ENCODE measurements at regions not wholly inside any gene's neighbourhood (a gene's known extent, or its start where the extent isn't known, plus 50 kb on each side); places are given as distances from the start of the nearest gene placed in this dataset.

DNA sequence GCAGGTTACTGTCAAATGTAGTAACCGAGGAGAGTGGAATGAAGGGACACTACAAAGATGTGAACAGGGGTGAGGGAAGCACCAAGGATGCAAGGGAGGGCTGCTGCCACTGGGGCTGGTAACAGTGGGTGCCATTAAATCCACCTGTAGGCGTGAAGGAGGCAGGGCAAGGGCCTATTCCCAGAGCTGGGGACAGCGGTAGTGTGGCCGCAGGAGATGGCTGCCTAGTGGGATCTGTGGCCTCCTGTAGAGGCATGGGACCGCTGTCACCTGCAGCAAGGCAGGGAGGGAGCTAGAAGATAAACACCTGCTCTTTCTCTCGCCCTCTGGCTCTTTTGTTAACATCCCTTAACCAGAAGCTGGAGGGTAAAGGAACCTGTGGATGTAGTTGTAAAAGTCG lies 80.5 kb upstream of the CNIH3 start:
- Histone ChIP-seq H3K27ac (ENCODE audit: low read depth in 1 of 2, low read length in 2 of 2) (no peak overlapping the region), H3K36me3 (ENCODE audit: insufficient read depth, low read length) (no peaks in the 10 kb centered on the region), H3K9me3 (ENCODE audit: control insufficient read depth in 1 of 2, insufficient read depth in 1 of 2, low read length in 2 of 2) (no peaks in the 10 kb centered on the region), H3K4me3 (ENCODE audit: low read length) (no peak overlapping the region), H3K4me1 (ENCODE audit: insufficient read depth, low read length) (no peaks in the 10 kb centered on the region), H3K27me3 (ENCODE audit: control insufficient read depth in 1 of 2, insufficient read depth in 2 of 2, low read length in 2 of 2) (no peaks in the 10 kb centered on the region)
- TF ChIP-seq, protein P1, sequence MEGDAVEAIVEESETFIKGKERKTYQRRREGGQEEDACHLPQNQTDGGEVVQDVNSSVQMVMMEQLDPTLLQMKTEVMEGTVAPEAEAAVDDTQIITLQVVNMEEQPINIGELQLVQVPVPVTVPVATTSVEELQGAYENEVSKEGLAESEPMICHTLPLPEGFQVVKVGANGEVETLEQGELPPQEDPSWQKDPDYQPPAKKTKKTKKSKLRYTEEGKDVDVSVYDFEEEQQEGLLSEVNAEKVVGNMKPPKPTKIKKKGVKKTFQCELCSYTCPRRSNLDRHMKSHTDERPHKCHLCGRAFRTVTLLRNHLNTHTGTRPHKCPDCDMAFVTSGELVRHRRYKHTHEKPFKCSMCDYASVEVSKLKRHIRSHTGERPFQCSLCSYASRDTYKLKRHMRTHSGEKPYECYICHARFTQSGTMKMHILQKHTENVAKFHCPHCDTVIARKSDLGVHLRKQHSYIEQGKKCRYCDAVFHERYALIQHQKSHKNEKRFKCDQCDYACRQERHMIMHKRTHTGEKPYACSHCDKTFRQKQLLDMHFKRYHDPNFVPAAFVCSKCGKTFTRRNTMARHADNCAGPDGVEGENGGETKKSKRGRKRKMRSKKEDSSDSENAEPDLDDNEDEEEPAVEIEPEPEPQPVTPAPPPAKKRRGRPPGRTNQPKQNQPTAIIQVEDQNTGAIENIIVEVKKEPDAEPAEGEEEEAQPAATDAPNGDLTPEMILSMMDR (IDR thresholded peaks at IDR 0.05) = no peak
- H3K27me3 Mint-ChIP-seq = no peaks in the 10 kb centered on the region
- no peak overlapping the region for H3K27ac Mint-ChIP-seq
- ChIA-PET CTCF (no interaction called here), POLR2A (no interaction called here)
- H3K4me1 Mint-ChIP-seq (ENCODE audit: low read depth) = no peaks in the 10 kb centered on the region
- H3K36me3 Mint-ChIP-seq (ENCODE audit: low read depth) = no peaks in the 10 kb centered on the region
- no peak for DNase-seq
- intact Hi-C loops (cut with DNase I, micrococcal nuclease) = no loop called here
- H3K4me3 Mint-ChIP-seq = no peak overlapping the region
- H3K9me3 Mint-ChIP-seq = no peaks in the 10 kb centered on the region
- ATAC-seq (ENCODE audit: poor library complexity) = no peak

DNA sequence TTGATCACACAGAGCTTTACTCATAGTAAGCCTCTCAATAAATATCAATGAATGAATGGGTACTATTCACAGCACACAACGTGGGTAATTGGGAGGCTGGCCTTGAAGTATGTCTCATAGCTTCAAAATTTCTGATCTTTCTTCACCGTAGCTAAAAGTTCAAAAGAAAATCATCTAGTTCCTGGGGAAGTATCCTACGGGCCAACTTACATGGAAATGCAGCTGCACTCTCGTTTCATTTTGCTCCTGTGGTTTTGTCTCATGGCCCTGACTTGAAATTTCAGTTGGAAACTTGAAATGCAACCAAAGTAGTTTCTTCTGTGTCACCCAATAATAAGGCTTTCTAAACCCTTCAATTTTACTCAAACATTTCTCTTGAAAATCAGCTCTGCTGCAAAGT lies 76.1 kb upstream of the CNIH3 start:
- Histone ChIP-seq H3K36me3 (ENCODE audit: insufficient read depth, low read length) (no peaks in the 10 kb centered on the region), H3K27me3 (ENCODE audit: control insufficient read depth in 1 of 2, insufficient read depth in 2 of 2, low read length in 2 of 2) (no peaks in the 10 kb centered on the region), H3K9me3 (ENCODE audit: control insufficient read depth in 1 of 2, insufficient read depth in 1 of 2, low read length in 2 of 2) (no peaks in the 10 kb centered on the region), H3K27ac (ENCODE audit: low read depth in 1 of 2, low read length in 2 of 2) (no peak overlapping the region), H3K4me3 (ENCODE audit: low read length) (no peak overlapping the region), H3K4me1 (ENCODE audit: insufficient read depth, low read length) (no peaks in the 10 kb centered on the region)
- Mint-ChIP-seq H3K27me3 (peaks cover 3% of the 10 kb centered on the region), H3K36me3 (ENCODE audit: low read depth) (no peaks in the 10 kb centered on the region), H3K9me3 (no peaks in the 10 kb centered on the region), H3K27ac (no peak overlapping the region), H3K4me3 (no peak overlapping the region), H3K4me1 (ENCODE audit: low read depth) (peaks cover 6% of the 10 kb centered on the region)
- POLR2A ChIA-PET = no interaction called here
- intact Hi-C loops (cut with DNase I, micrococcal nuclease) = no loop called here
- DNase-seq (no peak), ATAC-seq (ENCODE audit: poor library complexity) (no peak)
- TF ChIP-seq, protein P1 (IDR thresholded peaks at IDR 0.05) = no peak
- CTCF ChIA-PET = no interaction called here

DNA sequence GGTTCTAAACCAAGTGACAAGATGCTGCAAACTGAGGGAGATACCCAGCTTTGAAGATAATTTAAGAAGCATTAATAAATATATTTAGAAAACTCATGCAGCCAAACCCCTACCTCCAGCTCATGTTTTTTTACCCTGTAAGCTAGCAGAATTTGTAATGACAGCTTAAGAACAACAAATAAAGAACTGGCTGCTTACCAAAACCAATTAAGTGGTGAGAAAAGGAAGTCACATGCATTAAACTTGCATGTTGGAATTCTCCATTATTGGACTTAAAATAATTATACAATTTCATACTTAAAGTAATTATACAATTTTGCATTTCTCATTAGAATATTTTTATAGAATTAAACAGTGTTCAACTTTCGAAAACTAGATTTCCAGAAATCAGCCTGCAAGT lies 75.6 kb upstream of the CNIH3 start:
- CTCF ChIA-PET = no interaction called here
- Mint-ChIP-seq H3K36me3 (ENCODE audit: low read depth) (no peaks in the 10 kb centered on the region), H3K9me3 (no peaks in the 10 kb centered on the region), H3K4me1 (ENCODE audit: low read depth) (peaks cover 6% of the 10 kb centered on the region), H3K27me3 (peaks cover 6% of the 10 kb centered on the region), H3K4me3 (no peak overlapping the region), H3K27ac (no peak overlapping the region)
- ATAC-seq (ENCODE audit: poor library complexity) (no peak), DNase-seq (no peak)
- intact Hi-C loops (cut with DNase I, micrococcal nuclease) = no loop called here
- POLR2A ChIA-PET = no interaction called here
- Histone ChIP-seq H3K27ac (ENCODE audit: low read depth in 1 of 2, low read length in 2 of 2) (no peak overlapping the region), H3K36me3 (ENCODE audit: insufficient read depth, low read length) (no peaks in the 10 kb centered on the region), H3K27me3 (ENCODE audit: control insufficient read depth in 1 of 2, insufficient read depth in 2 of 2, low read length in 2 of 2) (no peaks in the 10 kb centered on the region), H3K4me3 (ENCODE audit: low read length) (no peak overlapping the region), H3K9me3 (ENCODE audit: control insufficient read depth in 1 of 2, insufficient read depth in 1 of 2, low read length in 2 of 2) (no peaks in the 10 kb centered on the region), H3K4me1 (ENCODE audit: insufficient read depth, low read length) (no peaks in the 10 kb centered on the region)
- TF ChIP-seq, protein P1 (IDR thresholded peaks at IDR 0.05) = no peak
